BE2C (cell line): ENCODE measurements at regions not wholly inside any gene's neighbourhood (a gene's known extent, or its start where the extent isn't known, plus 50 kb on each side); places are given as distances from the start of the nearest gene placed in this dataset.

ENCODE experiments used
- DNase-seq: peaks from one replicate; pipeline ENCODE4 v3.0.0-alpha.2; 2020
- H3K27me3 ChIP-seq: fragments of 250-450 bp; sonication (Bioruptor Pico); 2 replicates; pipeline ENCODE4 v1.5.1; 2020; ENCODE audit warnings: mild to moderate bottlenecking
- H3K36me3 ChIP-seq: fragments of 250-450 bp; sonication (Bioruptor Pico); 2 replicates; pipeline ENCODE4 v1.5.1; 2020; ENCODE audit warnings: mild to moderate bottlenecking
- H3K4me1 ChIP-seq: fragments of 250-450 bp; sonication (Bioruptor Pico); 2 replicates; pipeline ENCODE4 v1.5.1; 2020
- H3K4me3 ChIP-seq: 2 replicates; pipeline ENCODE4 v1.5.1; 2011; ENCODE audit warnings: low read depth, low read length
- H3K9me3 ChIP-seq: fragments of 250-450 bp; sonication (Bioruptor Pico); 2 replicates; pipeline ENCODE4 v1.5.1; 2020
- TF ChIP-seq, protein P1 (sequence below): IDR thresholded peaks from 2 replicates; pipeline ENCODE4 v1.5.1; 2012; ENCODE audit warnings: mild to moderate bottlenecking, low read depth, low read length

DNA sequence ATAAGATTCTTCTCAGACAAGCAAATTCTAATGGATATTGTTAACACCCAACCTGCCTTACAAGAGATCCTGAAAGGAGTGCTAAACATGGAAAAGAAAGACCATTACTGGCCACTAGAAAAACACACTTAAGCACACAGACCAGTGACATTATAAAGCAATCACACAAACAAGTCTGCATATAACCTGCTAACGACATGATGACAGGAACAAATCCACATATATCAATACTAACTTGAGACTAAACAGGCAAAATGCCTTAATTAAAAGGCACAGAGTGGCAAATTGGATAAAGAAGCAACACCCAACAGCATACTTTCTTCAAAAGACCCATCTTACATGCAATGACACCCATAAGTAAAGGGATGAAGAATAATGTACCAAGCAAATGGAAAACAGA is 100.5 kb upstream of the PCDH18 start:
- no peaks in the 10 kb centered on the region for H3K9me3 ChIP-seq
- DNase-seq = no peak
- H3K36me3 ChIP-seq = no peaks in the 10 kb centered on the region
- TF ChIP-seq, protein P1, sequence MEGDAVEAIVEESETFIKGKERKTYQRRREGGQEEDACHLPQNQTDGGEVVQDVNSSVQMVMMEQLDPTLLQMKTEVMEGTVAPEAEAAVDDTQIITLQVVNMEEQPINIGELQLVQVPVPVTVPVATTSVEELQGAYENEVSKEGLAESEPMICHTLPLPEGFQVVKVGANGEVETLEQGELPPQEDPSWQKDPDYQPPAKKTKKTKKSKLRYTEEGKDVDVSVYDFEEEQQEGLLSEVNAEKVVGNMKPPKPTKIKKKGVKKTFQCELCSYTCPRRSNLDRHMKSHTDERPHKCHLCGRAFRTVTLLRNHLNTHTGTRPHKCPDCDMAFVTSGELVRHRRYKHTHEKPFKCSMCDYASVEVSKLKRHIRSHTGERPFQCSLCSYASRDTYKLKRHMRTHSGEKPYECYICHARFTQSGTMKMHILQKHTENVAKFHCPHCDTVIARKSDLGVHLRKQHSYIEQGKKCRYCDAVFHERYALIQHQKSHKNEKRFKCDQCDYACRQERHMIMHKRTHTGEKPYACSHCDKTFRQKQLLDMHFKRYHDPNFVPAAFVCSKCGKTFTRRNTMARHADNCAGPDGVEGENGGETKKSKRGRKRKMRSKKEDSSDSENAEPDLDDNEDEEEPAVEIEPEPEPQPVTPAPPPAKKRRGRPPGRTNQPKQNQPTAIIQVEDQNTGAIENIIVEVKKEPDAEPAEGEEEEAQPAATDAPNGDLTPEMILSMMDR = no peak
- H3K4me1 ChIP-seq = no peaks in the 10 kb centered on the region
- H3K27me3 ChIP-seq = no peaks in the 10 kb centered on the region
- no peak overlapping the region for H3K4me3 ChIP-seq

DNA sequence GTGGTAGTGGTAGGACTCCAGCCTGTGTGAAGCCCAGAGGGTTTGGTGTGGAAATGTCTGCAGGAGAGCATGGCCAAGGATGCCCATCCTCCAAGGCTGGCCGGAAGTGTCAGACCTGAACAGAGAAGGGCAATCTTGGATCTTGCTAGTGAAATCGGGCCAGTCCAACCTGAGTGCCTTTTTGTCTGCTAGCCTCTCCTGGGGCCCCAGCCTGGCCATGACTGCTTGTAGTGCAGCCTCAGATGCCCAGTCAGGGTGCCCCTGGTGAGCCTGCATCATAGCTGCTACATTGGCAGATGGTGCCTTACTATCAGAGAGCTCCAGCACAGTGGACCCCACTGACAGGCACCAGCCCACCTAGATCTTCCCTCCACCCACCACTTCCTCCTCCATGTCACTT is 99.3 kb upstream of the PCDH18 start:
- no peaks in the 10 kb centered on the region for H3K9me3 ChIP-seq
- TF ChIP-seq, protein P1 = no peak
- H3K4me1 ChIP-seq = no peaks in the 10 kb centered on the region
- no peaks in the 10 kb centered on the region for H3K27me3 ChIP-seq
- no peak for DNase-seq
- H3K4me3 ChIP-seq = no peak overlapping the region
- H3K36me3 ChIP-seq = no peaks in the 10 kb centered on the region

DNA sequence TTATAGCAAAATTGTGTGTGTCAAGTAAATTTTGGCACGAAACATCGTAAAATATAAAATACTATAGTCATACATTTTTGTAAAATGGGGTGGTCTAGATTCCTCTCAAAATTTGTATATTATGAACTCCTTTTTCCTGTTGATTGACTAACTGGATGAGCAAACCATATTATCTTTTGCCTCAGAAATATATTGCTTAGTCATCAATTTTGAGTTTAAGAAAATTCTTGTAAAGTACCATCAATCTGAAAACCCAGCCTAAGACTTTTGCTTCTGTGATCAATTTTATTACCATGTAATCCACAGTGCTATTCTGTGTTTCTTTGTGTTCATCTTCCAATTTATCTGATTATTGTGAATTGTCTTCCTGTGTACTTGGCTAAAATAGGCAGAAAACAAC is 98.0 kb upstream of the PCDH18 start:
- Histone ChIP-seq H3K9me3 (no peaks in the 10 kb centered on the region), H3K4me1 (no peaks in the 10 kb centered on the region), H3K27me3 (no peaks in the 10 kb centered on the region), H3K4me3 (no peak overlapping the region), H3K36me3 (no peaks in the 10 kb centered on the region)
- TF ChIP-seq, protein P1 = no peak
- no peak for DNase-seq

DNA sequence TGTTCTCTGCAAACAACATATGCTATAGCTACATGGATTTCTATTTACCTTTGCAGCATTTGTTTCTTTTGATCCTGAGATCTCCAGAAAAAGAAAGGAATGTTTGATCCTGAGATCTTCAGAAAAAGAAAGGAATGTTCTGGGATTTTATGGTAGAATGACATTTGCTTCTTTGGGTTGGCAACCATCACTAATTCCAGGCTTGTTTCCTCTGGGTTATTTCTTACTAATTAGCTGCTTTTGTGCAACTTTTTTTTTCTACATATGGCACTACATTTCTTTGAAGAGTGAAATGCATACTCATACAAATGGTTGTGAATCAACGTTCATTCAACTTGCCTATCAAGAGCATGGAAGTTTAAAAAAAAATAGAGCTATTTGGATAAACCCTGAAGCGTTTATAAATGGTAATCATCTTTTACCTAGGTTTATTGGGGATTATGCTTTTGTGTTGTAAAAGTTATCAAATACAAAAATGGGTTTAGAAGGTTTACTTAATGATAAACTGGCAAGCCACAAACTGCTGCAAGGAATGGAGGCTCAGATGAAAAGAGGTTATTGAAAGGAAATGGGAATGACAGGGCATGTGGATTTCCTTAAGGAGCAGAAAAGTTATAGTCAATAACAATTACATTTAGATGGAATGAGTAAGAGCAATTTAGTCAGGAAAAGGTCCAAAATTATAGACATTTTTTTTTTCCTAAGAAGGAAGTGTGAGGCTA is 95.6 kb upstream of the PCDH18 start:
- no peaks in the 10 kb centered on the region for H3K27me3 ChIP-seq
- TF ChIP-seq, protein P1 = no peak
- H3K9me3 ChIP-seq = no peaks in the 10 kb centered on the region
- no peaks in the 10 kb centered on the region for H3K4me1 ChIP-seq
- no peaks in the 10 kb centered on the region for H3K36me3 ChIP-seq
- no peak overlapping the region for H3K4me3 ChIP-seq
- DNase-seq = no peak

DNA sequence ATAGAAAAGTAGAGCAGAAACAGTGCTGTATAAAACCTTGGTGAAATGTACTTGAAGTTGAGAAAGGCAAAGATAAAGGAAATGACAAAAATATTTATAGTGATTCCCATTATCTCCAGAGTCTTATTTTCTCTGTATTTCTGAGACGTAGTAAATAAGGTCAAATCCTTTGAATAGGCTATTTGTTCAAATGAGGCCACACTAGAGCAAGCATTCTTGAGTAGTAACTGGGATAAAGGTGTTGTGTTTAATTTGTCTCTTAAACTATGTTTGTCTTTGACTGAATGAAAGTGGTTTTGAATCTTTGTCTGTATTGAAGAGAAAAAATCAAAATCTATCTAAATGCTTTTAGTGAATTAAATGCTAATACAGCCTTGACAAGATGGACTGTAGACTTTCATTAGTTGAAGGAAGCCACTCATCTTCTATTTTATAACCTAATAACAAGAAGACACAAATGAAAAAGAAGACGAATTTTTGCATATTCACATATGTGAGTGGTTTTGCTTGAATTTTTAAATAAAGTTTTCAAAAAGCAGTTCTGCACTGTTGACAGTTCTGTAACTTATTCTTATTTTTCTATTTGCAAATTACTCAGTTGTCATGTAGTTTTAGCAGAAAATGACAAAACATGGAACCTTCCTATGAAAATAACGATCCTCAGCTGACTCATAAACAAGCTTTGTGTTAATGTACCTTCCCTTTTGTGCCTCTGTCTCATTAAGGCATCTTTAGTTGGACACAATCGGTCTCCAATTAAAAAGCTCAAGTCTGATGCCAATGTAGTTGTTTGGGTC is 94.8 kb upstream of the PCDH18 start:
- H3K9me3 ChIP-seq = no peaks in the 10 kb centered on the region
- no peak for DNase-seq
- TF ChIP-seq, protein P1 = no peak

DNA sequence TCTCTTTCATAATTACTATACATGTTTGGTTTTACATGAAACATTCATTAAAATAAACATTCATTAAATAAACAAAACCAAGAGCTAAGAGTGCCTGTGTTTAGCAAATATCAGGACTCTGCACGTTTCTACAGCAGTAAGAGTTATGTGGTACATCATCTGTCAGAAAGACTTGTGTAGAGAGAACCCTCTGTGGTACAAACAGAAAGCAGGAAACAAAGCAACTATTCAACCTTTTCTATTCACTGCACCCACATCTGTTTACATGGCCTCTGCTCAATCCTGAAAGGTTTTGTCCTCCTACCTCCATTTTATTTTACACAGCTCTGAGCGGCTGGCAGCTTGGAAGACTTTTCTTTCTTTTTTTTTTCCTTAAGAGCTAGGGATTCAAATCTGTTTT is 90.7 kb upstream of the PCDH18 start:
- no peaks in the 10 kb centered on the region for H3K9me3 ChIP-seq
- no peaks in the 10 kb centered on the region for H3K36me3 ChIP-seq
- no peak overlapping the region for H3K4me3 ChIP-seq
- TF ChIP-seq, protein P1 = no peak
- H3K4me1 ChIP-seq = no peaks in the 10 kb centered on the region; the same call in 1 of the 2 replicates
- DNase-seq = no peak
- no peaks in the 10 kb centered on the region for H3K27me3 ChIP-seq

More for the DNA sequence above, 94.8 kb upstream of the PCDH18 start:
- no peak overlapping the region for H3K4me3 ChIP-seq
- H3K36me3 ChIP-seq = no peaks in the 10 kb centered on the region
- H3K4me1 ChIP-seq = no peaks in the 10 kb centered on the region
- no peaks in the 10 kb centered on the region for H3K27me3 ChIP-seq
